Chondrocyte (in vitro differentiated cells): ENCODE measurements at regions not wholly inside any gene's neighbourhood (a gene's known extent, or its start where the extent isn't known, plus 50 kb on each side); places are given as distances from the start of the nearest gene placed in this dataset.

Experiments used
- DNase-seq: peaks from one replicate; pipeline ENCODE4 v3.0.0; 2021; ENCODE audit warnings: mixed read lengths, low spot score
- H3K27ac Mint-ChIP-seq: one replicate; pipeline ENCODE4 v1.8.0; 2021; ENCODE audit warnings: mild to moderate bottlenecking, moderate library complexity, mixed read lengths; ENCODE audit not compliant: unreplicated experiment
- H3K27me3 Mint-ChIP-seq: 2 replicates; pipeline ENCODE4 v1.8.0; 2021; ENCODE audit warnings: low read depth, mixed read lengths
- H3K36me3 Mint-ChIP-seq: 2 replicates; pipeline ENCODE4 v1.8.0; 2021; ENCODE audit warnings: low read depth, mixed read lengths
- H3K4me1 Mint-ChIP-seq: 2 replicates; pipeline ENCODE4 v1.8.0; 2021; ENCODE audit warnings: low read depth, mild to moderate bottlenecking, mixed read lengths
- H3K4me3 Mint-ChIP-seq: one replicate; pipeline ENCODE4 v1.8.0; 2021; ENCODE audit warnings: mild to moderate bottlenecking, moderate library complexity, mixed read lengths; ENCODE audit not compliant: unreplicated experiment
- H3K9me3 Mint-ChIP-seq: 2 replicates; pipeline ENCODE4 v1.8.0; 2021; ENCODE audit warnings: low read depth, mixed read lengths
- CTCF ChIP-seq: fragments of 200-600 bp; sonication (generic); IDR thresholded peaks from 2 replicates; pipeline ENCODE4 v1.5.0; 2021; ENCODE audit warnings: antibody characterized with exemption, mild to moderate bottlenecking, moderate library complexity

GRCh38 chrX:39043838-39044550 lies 242.7 kb downstream of the MID1IP1 start:
- H3K4me1 Mint-ChIP-seq, result no peaks in the 10 kb centered on the region
- H3K27ac Mint-ChIP-seq, result no peak overlapping the region
- no peak for DNase-seq
- peaks cover 14% of the 10 kb centered on the region for H3K9me3 Mint-ChIP-seq
- no peaks in the 10 kb centered on the region for H3K36me3 Mint-ChIP-seq
- peaks cover 6% of the 10 kb centered on the region for H3K27me3 Mint-ChIP-seq
- no peak for TF ChIP-seq CTCF
- no peak overlapping the region for H3K4me3 Mint-ChIP-seq

- no peak for DNase-seq
- Mint-ChIP-seq H3K9me3 (peaks cover 9% of the 10 kb centered on the region), H3K27me3 (peaks cover 8% of the 10 kb centered on the region), H3K4me1 (no peaks in the 10 kb centered on the region), H3K36me3 (no peaks in the 10 kb centered on the region), H3K4me3 (no peak overlapping the region), H3K27ac (no peak overlapping the region)
- no peak for TF ChIP-seq CTCF
These were observed 245.9 kb downstream of the MID1IP1 start for GRCh38 chrX:39047174-39047573.

- no peak overlapping the region for H3K4me3 Mint-ChIP-seq
- H3K9me3 Mint-ChIP-seq, result peaks cover 8% of the 10 kb centered on the region
- no peak for TF ChIP-seq CTCF
- H3K4me1 Mint-ChIP-seq, result no peaks in the 10 kb centered on the region
- H3K27ac Mint-ChIP-seq, result no peak overlapping the region
- DNase-seq, result no peak
- H3K36me3 Mint-ChIP-seq, result no peaks in the 10 kb centered on the region
- H3K27me3 Mint-ChIP-seq, result peaks cover 19% of the 10 kb centered on the region
These were observed 248.7 kb downstream of the MID1IP1 start for GRCh38 chrX:39049975-39050374.

- no peaks in the 10 kb centered on the region for H3K4me1 Mint-ChIP-seq
- no peak overlapping the region for H3K4me3 Mint-ChIP-seq
- H3K27ac Mint-ChIP-seq, result no peak overlapping the region
- no peak for TF ChIP-seq CTCF
- no peaks in the 10 kb centered on the region for H3K36me3 Mint-ChIP-seq
- DNase-seq, result no peak
- peaks cover 10% of the 10 kb centered on the region for H3K9me3 Mint-ChIP-seq
- peaks cover 19% of the 10 kb centered on the region for H3K27me3 Mint-ChIP-seq
These were observed 249.2 kb downstream of the MID1IP1 start for GRCh38 chrX:39050427-39050826.

- H3K4me3 Mint-ChIP-seq, result no peak overlapping the region
- no peak for TF ChIP-seq CTCF
- no peaks in the 10 kb centered on the region for H3K36me3 Mint-ChIP-seq
- peaks cover 15% of the 10 kb centered on the region for H3K27me3 Mint-ChIP-seq
- H3K27ac Mint-ChIP-seq, result no peak overlapping the region
- no peaks in the 10 kb centered on the region for H3K4me1 Mint-ChIP-seq
- DNase-seq, result no peak
- peaks cover 7% of the 10 kb centered on the region for H3K9me3 Mint-ChIP-seq
These were observed 251.5 kb downstream of the MID1IP1 start for GRCh38 chrX:39052751-39053150.
